GM12864 (cell line): ENCODE measurements at regions not wholly inside any gene's neighbourhood (a gene's known extent, or its start where the extent isn't known, plus 50 kb on each side); places are given as distances from the start of the nearest gene placed in this dataset.

ENCODE experiments used
- DNase-seq: peaks from one replicate; pipeline ENCODE4 v3.0.0-alpha.2; 2011; ENCODE audit warnings: low read depth
- H3K4me3 ChIP-seq: 2 replicates; pipeline ENCODE4 v1.5.1; 2011; ENCODE audit warnings: mild to moderate bottlenecking, low read depth, low read length, control low read depth
- TF ChIP-seq, protein P1 (sequence below): IDR thresholded peaks from 2 replicates; pipeline ENCODE4 v1.5.1; 2011; ENCODE audit warnings: low read depth, mild to moderate bottlenecking, moderate library complexity, low read length, control low read depth, inconsistent platforms; ENCODE audit errors: missing control alignments

DNA sequence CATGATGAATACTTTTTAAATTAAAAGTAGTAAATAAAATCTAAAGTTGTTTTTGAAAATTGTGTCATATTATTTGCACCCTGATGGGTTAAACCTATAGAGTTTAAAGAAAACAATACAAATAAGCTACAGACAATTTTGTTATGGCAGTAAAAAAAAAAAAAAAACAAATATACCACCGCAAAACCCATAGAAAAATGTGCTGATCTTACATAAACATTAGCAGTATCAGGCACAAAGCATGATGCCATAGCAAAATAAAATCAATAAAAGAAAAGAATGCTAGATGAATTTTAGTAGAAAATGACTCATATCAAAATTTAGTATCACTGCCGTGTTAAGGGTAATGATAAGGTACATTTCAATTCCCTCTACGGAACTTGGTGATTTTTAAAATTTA lies 826.0 kb downstream of the SLITRK1 start:
- TF ChIP-seq, protein P1, sequence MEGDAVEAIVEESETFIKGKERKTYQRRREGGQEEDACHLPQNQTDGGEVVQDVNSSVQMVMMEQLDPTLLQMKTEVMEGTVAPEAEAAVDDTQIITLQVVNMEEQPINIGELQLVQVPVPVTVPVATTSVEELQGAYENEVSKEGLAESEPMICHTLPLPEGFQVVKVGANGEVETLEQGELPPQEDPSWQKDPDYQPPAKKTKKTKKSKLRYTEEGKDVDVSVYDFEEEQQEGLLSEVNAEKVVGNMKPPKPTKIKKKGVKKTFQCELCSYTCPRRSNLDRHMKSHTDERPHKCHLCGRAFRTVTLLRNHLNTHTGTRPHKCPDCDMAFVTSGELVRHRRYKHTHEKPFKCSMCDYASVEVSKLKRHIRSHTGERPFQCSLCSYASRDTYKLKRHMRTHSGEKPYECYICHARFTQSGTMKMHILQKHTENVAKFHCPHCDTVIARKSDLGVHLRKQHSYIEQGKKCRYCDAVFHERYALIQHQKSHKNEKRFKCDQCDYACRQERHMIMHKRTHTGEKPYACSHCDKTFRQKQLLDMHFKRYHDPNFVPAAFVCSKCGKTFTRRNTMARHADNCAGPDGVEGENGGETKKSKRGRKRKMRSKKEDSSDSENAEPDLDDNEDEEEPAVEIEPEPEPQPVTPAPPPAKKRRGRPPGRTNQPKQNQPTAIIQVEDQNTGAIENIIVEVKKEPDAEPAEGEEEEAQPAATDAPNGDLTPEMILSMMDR = no peak
- H3K4me3 ChIP-seq = no peak overlapping the region
- no peak for DNase-seq

DNA sequence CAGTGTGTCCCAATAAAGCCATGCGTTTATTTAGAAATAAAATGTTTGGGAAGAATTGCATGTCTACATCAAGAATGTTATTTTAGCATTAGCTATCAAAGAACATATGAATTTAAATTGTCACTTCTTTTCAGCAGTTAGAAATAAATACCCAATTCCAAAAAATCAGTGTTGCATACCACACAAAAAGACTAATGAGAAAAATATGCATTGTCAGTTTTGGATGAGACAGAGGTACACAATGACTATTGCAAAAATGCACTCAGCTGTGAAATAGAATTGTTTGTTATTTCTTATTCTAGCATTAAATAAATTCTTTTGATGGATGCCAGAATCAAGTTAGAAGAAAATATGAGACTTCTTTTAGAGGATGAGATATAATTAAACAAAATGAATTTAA lies 833.9 kb downstream of the SLITRK1 start:
- no peak for DNase-seq
- TF ChIP-seq, protein P1 = no peak
- no peak overlapping the region for H3K4me3 ChIP-seq

DNA sequence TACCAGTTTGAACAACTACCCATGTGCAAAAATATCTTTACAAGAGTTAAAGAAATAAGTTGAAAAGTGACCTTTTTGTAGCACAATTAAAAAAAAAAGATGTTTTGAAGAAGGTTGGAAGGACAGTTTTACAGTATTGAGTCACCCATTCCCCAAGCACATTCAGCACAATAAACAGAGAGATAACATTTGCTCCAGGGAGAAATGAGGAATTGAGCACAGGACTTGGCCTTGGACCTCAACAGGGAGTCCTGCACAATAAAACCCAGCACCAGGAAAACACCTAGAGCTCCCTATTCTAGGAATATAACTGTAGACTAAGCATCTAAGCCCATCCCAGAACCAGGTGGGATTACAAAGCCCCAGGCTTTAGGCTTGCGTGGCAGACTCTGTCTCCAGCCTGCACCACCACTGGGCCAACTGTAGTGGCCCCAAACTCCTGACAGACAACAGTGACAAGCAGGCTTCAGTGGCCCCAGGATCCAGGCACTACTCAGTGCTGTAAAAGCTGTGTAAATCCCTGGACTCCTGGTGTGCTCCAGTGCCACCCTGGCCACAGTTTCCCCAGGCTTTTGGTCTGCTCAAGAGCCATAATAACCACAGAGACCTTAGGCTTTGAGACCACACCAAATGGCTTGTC lies 857.2 kb downstream of the SLITRK1 start:
- no peak for DNase-seq
- H3K4me3 ChIP-seq = no peak overlapping the region
- TF ChIP-seq, protein P1 = no peak

DNA sequence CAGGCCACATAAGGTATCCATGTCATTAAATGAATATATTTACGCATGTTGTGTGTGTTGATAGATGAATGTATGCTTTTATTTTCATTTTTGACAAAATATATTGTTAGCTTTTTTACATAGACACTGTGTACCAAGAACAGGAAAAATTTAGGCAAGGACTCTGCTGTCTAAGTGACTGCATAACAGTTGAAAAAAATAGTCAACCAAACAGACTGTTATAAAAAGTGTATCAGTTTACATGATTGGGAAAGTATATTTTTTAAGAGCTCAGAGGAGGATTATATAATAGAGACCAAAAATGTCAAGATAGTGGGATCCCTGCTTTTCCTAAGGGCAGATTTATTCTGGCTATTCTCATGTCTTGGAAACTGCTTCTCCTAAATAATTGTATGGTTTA lies 858.0 kb downstream of the SLITRK1 start:
- TF ChIP-seq, protein P1 = no peak
- no peak for DNase-seq
- H3K4me3 ChIP-seq = no peak overlapping the region

DNA sequence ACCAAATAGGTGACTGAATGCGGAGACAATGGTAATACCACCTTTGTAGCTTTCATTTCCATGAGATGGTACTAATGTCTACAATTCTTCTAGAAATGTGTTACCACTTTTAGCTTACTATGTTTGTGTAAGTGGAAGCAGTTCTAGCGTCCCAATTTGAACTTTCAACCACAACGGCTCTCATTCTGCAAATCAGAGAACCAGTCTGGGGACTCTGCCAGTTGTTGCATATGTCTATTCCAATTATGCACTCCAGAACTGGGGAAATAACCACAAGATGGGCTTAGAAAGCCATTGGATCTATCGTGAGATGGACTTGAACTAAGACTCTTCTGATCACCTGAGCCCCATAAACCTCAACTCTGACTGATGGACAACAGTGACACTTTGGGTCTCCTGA lies 862.3 kb downstream of the SLITRK1 start:
- no peak overlapping the region for H3K4me3 ChIP-seq
- TF ChIP-seq, protein P1 = no peak
- no peak for DNase-seq

DNA sequence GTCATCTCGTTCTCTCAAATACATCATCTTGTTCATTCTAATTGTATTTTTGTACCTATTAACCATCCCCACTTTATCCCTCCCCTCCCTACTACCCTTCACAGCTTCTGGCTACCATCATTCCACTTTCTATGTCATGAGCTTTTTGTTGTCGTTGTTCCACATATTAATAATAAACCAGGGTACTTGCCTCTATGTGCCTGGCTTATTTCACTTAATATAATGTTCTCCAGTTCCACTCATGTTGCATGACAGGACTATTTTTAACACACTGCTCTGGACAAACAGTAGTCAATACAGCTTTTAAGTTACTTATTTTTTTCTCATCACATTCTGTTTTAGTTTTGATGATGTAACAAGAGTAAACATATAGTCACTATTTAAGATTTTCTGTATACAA lies 872.3 kb downstream of the SLITRK1 start:
- TF ChIP-seq, protein P1 = no peak
- no peak overlapping the region for H3K4me3 ChIP-seq
- no peak for DNase-seq

DNA sequence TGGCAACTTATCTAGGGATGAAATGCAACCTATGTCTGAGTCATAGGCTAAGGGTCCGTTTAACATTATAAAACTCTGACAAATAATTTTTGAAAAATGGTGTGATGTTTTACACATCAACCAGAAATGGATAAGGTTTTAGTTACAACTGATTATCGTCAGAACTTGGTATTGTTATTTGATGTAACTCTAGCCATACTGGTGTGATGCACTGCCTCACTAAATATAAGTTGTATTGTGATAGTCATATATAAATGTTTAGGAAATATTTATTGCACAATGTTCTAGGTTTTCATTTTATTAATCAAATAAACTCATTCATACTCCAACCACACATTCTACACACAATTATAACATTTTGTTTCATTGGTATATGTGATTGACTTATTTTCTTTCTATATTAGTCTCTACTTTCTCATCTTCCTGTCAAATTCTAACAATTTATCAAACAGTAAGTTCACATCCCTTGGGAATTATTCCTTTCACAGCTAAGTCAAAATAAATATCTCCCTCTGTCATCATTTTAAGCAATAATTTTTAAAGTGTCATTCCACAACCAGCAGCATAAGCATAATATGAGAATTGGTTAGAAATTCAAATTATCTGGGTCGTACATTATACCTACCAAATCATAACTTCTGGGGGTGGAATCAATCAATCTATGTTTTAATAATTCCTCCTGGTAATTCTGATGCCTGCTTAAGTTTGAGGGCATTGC lies 873.9 kb downstream of the SLITRK1 start:
- TF ChIP-seq, protein P1 = no peak
- H3K4me3 ChIP-seq = no peak overlapping the region
- no peak for DNase-seq
